H4 (cell line): ENCODE measurements at regions not wholly inside any gene's neighbourhood (a gene's known extent, or its start where the extent isn't known, plus 50 kb on each side); places are given as distances from the start of the nearest gene placed in this dataset.
"Not testable (repeated sequence)": the region's sequence is repeated elsewhere in the genome, so short reads cannot be mapped to it uniquely, and the experiment has no call there.

Experiments used
- DNase-seq: peaks from one replicate; pipeline ENCODE4 v3.0.0-alpha.2; 2015; ENCODE audit warnings: low spot score

GRCh38 chr13:44711706-44712105 is 135.6 kb upstream of the TSC22D1 start:
- DNase-seq, result no peak

DNA sequence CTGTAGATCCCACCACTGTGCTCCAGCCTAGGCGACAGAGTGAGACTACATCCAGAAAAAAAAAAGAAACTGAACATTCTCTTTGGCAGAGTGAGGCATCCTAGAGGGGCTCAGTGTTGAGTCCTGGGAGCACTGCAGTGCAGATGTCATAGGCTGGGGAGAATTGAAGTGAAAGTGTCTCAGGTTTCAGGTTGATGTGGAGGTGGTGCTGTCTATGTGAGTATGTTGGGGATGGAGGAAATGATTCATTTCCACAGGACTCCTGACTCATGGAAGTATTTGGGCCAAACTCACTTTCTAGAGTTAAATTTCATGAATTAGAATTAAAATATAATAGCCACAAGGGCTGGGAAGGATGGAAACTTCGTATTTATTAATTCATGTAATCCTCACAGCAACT is 134.4 kb upstream of the TSC22D1 start:
- DNase-seq, result peak; percentile 83

DNA sequence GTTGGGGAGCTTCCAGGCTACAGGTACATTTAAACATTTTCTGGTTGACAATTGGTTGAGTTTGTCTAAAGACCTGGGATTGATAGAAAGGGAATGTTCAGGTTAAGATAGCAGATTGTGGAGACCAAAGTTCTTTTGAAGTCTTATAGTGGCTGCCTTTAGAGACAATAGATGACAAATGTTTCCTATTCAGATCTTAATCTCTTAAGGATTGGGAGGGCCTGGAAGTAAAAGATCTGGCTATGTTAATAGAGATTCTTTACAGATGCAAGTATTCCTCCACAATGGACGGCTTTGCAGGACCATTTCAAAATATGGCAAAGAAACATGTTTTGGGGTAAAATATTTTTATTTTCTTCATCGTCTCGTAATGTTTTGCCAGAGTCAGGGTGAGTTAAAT is 128.7 kb upstream of the TSC22D1 start:
- not testable (repeated sequence) for DNase-seq

GRCh38 chr13:44703371-44703770 is 127.2 kb upstream of the TSC22D1 start:
- no peak for DNase-seq

DNA sequence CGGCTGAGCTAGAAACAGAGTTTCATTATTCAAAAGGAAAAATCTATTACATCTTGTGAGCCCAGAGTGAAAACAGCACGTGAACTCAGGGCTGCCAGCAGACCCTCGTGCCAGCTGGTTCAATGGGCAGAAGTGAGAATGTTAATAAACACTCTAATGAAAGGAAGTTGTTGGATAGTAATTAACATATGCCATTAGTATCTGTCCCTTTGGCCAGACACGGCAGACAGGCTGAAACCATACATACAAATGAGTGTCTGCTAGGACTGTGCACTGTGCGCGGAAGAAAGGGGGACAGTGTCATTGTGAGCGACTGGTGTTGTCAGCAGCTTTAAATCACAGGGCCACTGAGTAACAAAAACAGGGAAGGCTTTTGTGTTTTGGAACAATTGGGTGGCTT is 121.9 kb upstream of the TSC22D1 start:
- DNase-seq, result no peak

GRCh38 chr13:44697058-44697457 is 120.9 kb upstream of the TSC22D1 start:
- no peak for DNase-seq

DNA sequence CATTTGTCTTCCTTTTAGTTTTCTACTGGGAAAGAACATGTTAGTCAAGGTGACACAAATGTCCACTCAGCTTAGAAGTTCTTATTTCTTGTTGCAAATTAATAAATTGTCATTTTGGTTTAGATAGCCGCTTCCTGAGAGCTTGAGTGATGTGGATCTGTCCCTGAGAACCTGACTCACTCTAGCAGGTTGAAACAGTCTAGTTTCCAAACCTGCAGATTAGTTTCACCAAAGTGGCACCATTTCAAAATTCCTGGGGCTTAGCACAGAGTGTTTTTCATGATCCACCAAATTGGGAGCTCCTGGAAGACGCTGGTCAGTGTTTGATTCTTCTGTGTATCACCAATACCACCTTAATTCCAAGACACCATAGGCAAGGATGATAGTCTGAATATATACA is 119.4 kb upstream of the TSC22D1 start:
- DNase-seq, result no peak

DNA sequence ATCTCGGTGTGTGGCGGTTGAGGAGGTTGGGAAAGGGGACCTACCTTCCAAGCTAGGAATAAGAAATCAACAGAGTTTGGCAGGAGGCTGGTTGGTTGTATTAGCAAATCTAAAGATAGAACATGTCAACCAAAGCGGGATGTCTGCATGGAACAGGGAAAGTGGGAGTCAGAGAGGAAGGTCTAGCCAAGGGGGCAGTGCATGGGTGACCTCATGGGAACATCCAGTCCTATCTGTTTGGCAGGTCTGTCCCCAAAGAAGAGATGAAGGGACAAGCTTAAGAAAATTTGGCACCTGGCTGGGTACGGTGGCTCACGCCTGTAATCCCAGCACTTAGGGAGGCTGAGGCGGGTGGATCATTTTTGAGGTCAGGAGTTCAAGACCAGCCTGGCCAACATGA is 118.7 kb upstream of the TSC22D1 start:
- DNase-seq, result no peak

DNA sequence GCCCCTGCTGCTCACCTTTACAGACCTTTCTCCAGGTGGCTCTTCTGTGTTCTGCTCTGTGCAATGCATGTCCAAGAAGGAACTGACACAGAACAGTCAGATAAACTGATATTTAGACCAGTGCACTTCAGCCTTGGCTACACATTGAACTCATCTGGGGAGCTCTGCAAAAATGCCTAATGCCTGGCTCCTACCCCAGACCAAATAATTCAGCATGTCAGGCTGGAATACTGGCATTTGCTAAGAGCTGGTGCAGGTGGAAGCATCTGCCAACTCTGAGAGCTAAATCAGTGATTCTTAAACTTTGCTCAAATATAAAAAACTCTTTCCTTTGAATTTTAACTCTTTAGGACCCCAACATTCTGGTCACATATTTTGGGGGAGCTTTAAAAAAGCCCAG is 118.2 kb upstream of the TSC22D1 start:
- DNase-seq, result no peak

DNA sequence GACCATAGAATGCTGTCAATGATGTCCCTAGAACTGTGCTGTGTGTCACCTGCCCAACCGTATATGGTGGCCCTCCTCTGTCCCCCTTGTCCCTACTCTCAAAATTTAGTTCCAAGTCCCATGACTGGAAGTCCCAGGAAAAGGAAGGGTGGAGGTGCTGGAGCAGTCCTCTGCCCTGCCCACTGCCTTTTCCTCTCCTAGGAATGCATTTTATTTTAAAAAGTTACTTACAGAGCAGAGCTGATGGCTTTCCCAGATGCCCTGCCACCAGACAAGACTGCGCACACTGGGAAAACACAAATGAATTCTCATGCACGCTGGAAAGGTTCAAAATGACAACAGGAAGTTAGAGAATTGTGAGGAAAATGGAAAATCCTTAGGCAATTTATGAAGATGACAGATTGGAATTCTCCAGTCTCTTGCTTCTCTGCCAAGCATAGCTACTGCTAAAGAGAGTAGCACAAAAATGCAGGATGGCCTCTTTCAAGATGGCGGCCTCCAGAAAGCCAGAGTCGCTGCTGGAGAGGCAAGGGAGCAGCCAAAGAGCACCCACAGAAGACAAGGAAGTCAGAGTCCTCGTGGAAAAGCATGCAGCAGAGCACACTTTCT is 117.1 kb upstream of the TSC22D1 start:
- DNase-seq, result no peak

- DNase-seq, result no peak
Measured at GRCh38 chr13:44692173-44692713, 116.1 kb upstream of the TSC22D1 start.

DNA sequence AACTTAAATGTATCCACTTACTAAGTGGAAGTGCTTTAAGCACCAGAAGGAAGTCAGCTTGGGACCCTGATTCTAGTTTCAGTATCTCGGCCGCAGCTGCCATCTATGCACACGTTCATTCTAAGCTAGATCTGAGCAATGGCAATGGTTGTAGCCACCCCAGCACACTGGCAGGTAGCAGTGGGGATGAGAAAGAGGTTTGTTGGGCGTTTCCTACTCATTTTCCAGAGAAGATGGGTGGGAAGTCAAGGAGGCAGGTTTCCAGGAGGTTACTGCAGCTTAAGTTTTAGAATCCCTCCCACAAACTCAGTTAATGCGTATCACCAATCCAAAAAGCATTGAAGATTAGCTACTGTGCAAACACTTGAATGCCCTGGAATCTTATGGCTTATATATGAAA is 114.2 kb upstream of the TSC22D1 start:
- DNase-seq, result no peak

GRCh38 chr13:44688652-44689051 is 112.5 kb upstream of the TSC22D1 start:
- no peak for DNase-seq

GRCh38 chr13:44686531-44686934 is 110.4 kb upstream of the TSC22D1 start:
- no peak for DNase-seq

DNA sequence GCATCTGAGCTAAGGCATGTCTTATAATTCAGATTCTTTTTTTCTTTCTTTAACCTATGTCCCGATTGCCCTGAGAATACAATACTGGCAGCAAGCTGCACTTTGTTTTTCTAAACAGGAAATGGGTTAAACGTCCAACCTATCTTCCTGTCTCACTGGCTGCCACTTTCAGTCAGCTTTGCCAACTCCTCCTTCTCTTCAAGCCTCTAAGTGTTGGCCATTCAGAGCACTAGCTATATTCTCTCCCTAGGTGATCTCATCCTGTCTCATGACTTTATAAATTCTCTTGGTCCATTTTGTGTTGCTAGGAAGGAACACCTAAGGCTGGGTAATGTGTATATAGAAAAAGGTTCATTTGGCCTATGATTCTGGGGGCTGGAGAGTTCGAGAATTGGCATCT is 109.5 kb upstream of the TSC22D1 start:
- peak; percentile 20 for DNase-seq

DNA sequence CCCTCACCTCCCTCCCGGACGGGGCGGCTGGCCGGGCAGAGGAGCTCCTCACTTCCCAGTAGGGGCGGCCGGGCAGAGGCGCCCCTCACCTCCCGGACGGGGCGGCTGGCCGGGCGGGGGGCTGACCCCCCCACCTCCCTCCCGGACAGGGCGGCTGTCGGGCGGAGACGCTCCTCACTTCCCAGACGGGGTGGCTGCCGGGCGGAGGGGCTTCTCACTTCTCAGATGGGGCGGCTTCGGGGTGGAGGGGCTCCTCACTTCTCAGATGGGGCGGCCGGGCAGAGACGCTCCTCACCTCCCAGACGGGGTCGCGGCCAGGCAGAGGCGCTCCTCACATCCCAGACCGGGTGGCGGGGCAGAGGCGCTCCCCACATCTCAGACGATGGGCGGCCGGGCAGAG is 106.3 kb upstream of the TSC22D1 start:
- DNase-seq, result not testable (repeated sequence)

GRCh38 chr13:44680746-44681355 is 104.7 kb upstream of the TSC22D1 start:
- DNase-seq, result no peak

- DNase-seq, result no peak
Measured at GRCh38 chr13:44679597-44679996, 103.5 kb upstream of the TSC22D1 start.

GRCh38 chr13:44678197-44678596 is 102.1 kb upstream of the TSC22D1 start:
- no peak for DNase-seq

DNA sequence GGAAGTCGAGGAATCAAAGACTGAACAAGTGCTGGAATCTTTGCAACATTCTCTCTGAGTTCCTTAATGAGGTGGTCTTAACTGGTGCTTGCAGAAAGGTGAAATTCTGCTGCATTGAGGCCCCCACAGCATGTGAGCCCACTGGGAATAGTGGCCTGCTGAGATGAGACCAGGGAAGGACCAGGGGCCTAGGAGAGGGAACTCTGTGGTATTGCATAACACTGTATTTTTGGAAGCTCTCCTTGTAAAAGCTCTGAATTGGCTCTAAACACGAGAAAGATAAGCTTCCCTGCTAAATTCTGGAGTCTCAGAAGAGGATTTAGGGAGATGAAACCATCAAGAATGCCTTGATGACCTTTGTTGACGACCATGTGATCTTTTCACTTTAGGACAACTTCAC is 100.4 kb upstream of the TSC22D1 start:
- DNase-seq, result no peak

DNA sequence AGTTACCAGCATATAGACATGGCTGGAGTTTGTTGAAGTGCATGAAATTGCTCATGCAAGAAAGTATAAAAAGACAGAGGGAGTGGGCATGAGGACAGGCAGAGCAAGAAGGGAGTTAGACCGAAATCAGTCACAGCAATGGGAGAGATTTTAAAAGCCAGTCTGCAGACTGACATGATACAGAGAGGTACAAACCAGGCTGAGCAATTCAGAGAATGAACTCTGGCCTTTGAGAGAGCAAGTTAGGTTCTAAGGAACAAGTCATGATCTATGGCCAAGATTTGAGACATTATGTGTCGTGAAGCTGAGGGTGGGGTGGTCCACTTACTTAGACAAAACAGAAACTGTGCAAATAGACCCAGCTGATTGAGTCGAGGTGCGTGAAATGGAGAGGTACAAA is 93.4 kb upstream of the TSC22D1 start:
- DNase-seq, result no peak

DNA sequence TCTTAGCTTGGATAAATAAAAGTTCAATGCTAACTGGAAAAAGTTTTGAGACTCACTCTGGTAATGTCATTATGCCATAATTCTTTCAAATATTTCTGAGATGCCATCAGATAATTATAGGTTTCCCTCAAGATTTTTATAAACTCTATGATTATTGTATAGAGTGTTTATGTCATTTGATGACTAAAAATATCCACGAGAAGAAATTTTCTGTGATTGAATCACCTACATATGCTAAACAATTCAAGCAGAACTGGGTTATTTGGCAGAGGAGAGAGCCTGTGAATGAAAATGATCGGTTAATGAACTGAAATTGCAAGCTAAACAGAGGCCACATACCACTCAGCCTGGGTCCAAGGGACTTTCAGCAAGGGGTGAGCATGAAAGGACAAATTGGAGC is 92.6 kb upstream of the TSC22D1 start:
- DNase-seq, result no peak

- DNase-seq, result peak; percentile 8
Measured at GRCh38 chr13:44667943-44668342, 91.8 kb upstream of the TSC22D1 start.

DNA sequence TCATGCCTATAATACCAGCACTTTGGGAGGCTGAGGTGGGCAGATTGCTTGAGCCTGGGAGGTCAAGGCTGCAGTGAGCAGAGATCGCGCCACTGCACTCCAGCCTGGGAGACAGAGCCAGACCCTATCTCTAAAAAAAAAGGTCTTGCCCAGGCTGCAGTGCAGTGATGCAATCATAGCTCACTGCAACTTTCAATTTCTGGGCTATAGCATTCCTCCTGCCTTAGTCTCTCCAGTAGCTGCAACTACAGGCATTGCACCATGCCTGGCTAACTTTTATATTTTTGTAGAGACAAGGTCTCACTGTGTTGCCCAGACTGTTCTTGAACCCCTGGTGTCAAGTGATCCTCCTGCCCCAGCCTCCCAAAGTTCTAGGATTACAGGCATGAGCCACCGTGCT is 90.4 kb upstream of the TSC22D1 start:
- DNase-seq, result not testable (repeated sequence)
